ENCODE measurements at regions not wholly inside any gene's neighbourhood (a gene's known extent, or its start where the extent isn't known, plus 50 kb on each side); places are given as distances from the start of the nearest gene placed in this dataset.

DNA sequence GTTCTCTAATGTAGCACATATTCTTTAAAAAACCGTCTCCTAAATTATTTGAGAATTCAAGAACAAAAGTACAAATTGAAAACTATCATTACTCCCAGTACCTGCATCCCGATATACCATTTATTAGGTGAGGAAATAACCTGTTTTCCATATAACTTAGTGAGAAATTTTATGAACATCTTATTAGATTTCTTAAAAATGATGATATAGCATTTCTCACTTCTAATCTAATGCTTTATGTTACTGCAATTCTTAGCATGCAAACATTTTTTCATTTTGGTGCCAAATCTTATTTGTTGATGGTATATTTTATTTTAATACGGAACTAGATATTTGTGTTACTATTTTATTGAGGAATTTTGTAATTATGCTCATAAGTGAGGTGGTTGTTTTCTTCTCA is 1321.3 kb upstream of the SLC10A2 start:
- ChIA-PET CTCF (ENCODE audit: partially characterized antibody) (no interaction called here), POLR2A (ENCODE audit: partially characterized antibody) (no interaction called here)
- Histone ChIP-seq H2BK120ac (replicated peaks; ENCODE audit: low read depth, low read length) (no peak overlapping the region), H3K9ac (replicated peaks in 1 of 4; ENCODE audit: extremely low read depth in 1 of 4, low read depth in 3 of 4, low read length in 3 of 4) (no peak overlapping the region), H3K23me2 (ENCODE audit: low read depth, low read length) (no peaks in the 10 kb centered on the region), H3K4me2 (ENCODE audit: insufficient read depth in 1 of 2, low read depth in 2 of 2, low read length in 2 of 2) (no peak overlapping the region), H4K5ac (ENCODE audit: insufficient read length, low read depth, low read length) (no peak overlapping the region), H2BK5ac (ENCODE audit: low read depth, low read length) (no peak overlapping the region), H3K18ac (ENCODE audit: extremely low read depth, low read length) (no peak overlapping the region), H3K27ac (ENCODE audit: low read depth, low read length) (no peak overlapping the region), H3K4ac (replicated peaks; ENCODE audit: insufficient read length, low read depth, low read length) (no peak overlapping the region), H3K4me1 (replicated peaks in 1 of 4; ENCODE audit: control insufficient read depth in 3 of 4, insufficient read depth in 4 of 4, low read length in 3 of 4) (no peaks in the 10 kb centered on the region), H3K56ac (replicated peaks; ENCODE audit: insufficient read length, low read depth, low read length) (no peak overlapping the region), H2BK15ac (ENCODE audit: low read length) (no peak overlapping the region), H4K8ac (ENCODE audit: extremely low read depth, insufficient read depth, low read length) (no peak overlapping the region), H3K4me3 (ENCODE audit: extremely low read depth in 1 of 4, insufficient read depth in 2 of 4, low read depth in 3 of 4, low read length in 4 of 4) (no peak overlapping the region), H3K36me3 (ENCODE audit: control insufficient read depth in 2 of 4, insufficient read depth in 4 of 4, low read length in 3 of 4) (no peaks in the 10 kb centered on the region; a peak in 1 of 8 replicates), H2AK5ac (ENCODE audit: low read depth, low read length) (no peak overlapping the region), H3K79me1 (ENCODE audit: low read depth, low read length) (no peaks in the 10 kb centered on the region), H2BK20ac (ENCODE audit: low read length) (no peak overlapping the region), H3K79me2 (ENCODE audit: control insufficient read depth in 1 of 2, insufficient read depth in 2 of 2, low read length in 2 of 2) (no peaks in the 10 kb centered on the region), H2BK12ac (ENCODE audit: low read depth, low read length) (no peak overlapping the region), H3K23ac (ENCODE audit: insufficient read length) (no peak overlapping the region), H3K9me3 (ENCODE audit: insufficient read depth in 2 of 2, low read depth in 1 of 2, low read length in 1 of 2) (peaks cover 7 to 17% of the 10 kb centered on the region in 2 experiments; a peak in 3 of 4 replicates), H2AFZ (ENCODE audit: low read length) (no peak overlapping the region), H4K91ac (replicated peaks; ENCODE audit: insufficient read length, low read length) (no peak overlapping the region), H4K20me1 (replicated peaks in 1 of 2; ENCODE audit: control insufficient read depth in 1 of 2, insufficient read depth in 2 of 2, low read length in 2 of 2) (no peaks in the 10 kb centered on the region), H3K27me3 (replicated peaks in 1 of 4; ENCODE audit: control insufficient read depth in 3 of 4, extremely low read depth in 1 of 4, insufficient read depth in 3 of 4, low read length in 3 of 4) (no peaks in the 10 kb centered on the region), H3K14ac (ENCODE audit: insufficient read length) (no peak overlapping the region)
- DNase-seq (ENCODE audit: low read depth in 1 of 2, low spot score in 2 of 2) (no peak), FAIRE-seq (no peak)
- WGBS, 2 experiments (ENCODE audit: extremely low coverage in 1 of 2, insufficient coverage in 1 of 2, insufficient read length in 1 of 2, insufficient replicate concordance in 2 of 2, low coverage in 1 of 2, low lambda C conversion rate in 2 of 2, missing lambda C conversion rate in 1 of 2): 94% methylated on average over 3 of the region's 3 CpGs; no CpG with 5 or more reads in 1 of the 2 experiments
- TF ChIP-seq SP2 (IDR thresholded peaks at IDR 0.05; ENCODE audit: low read length) (no peak), RNF2 (IDR thresholded peaks at IDR 0.05; ENCODE audit: borderline replicate concordance, low read depth, low read length, missing control alignments, poor library complexity, severe bottlenecking) (no peak), GABPA (IDR thresholded peaks at IDR 0.05; ENCODE audit: borderline replicate concordance, insufficient read depth, low read length) (no peak), TEAD4 (IDR thresholded peaks at IDR 0.05; ENCODE audit: low read depth, low read length) (no peak), SP4 (IDR thresholded peaks at IDR 0.05; ENCODE audit: low read length) (no peak), HDAC2 (IDR thresholded peaks at IDR 0.05; ENCODE audit: borderline replicate concordance in 1 of 2, low read depth in 2 of 2, low read length in 2 of 2) (no peak), POU5F1 (IDR thresholded peaks at IDR 0.05; ENCODE audit: low read depth, low read length) (no peak), GTF2F1 (IDR thresholded peaks at IDR 0.05; ENCODE audit: borderline replicate concordance, low read depth, low read length) (no peak), TAF1 (IDR thresholded peaks at IDR 0.05; ENCODE audit: low read depth, low read length) (no peak), EGR1 (IDR thresholded peaks at IDR 0.05; ENCODE audit: borderline replicate concordance, low read depth, low read length) (no peak), CHD2 (IDR thresholded peaks at IDR 0.05; ENCODE audit: low read length) (no peak)
- TF ChIP-seq, protein P1, sequence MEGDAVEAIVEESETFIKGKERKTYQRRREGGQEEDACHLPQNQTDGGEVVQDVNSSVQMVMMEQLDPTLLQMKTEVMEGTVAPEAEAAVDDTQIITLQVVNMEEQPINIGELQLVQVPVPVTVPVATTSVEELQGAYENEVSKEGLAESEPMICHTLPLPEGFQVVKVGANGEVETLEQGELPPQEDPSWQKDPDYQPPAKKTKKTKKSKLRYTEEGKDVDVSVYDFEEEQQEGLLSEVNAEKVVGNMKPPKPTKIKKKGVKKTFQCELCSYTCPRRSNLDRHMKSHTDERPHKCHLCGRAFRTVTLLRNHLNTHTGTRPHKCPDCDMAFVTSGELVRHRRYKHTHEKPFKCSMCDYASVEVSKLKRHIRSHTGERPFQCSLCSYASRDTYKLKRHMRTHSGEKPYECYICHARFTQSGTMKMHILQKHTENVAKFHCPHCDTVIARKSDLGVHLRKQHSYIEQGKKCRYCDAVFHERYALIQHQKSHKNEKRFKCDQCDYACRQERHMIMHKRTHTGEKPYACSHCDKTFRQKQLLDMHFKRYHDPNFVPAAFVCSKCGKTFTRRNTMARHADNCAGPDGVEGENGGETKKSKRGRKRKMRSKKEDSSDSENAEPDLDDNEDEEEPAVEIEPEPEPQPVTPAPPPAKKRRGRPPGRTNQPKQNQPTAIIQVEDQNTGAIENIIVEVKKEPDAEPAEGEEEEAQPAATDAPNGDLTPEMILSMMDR (IDR thresholded peaks at IDR 0.05; ENCODE audit: control extremely low read depth in 1 of 3, insufficient read depth in 1 of 3, low read depth in 1 of 3, low read length in 3 of 3): no peak
